Activated T-helper 9 cell treated with anti-CD3 and anti-CD28 coated beads, Interleukin-2, amount 50 U/mL, for 16 hours (primary cell): ENCODE measurements at regions not wholly inside any gene's neighbourhood (a gene's known extent, or its start where the extent isn't known, plus 50 kb on each side); places are given as distances from the start of the nearest gene placed in this dataset.
"Not testable (repeated sequence)": the region's sequence is repeated elsewhere in the genome, so short reads cannot be mapped to it uniquely, and the experiment has no call there.

Experiments
- DNase-seq: peaks from one replicate; pipeline ENCODE4 v3.0.0-alpha.2; 2020; ENCODE audit warnings: low read depth

GRCh38 chr10:78458983-78459638 is 425.4 kb downstream of the RPS24 start:
- no peak for DNase-seq

DNA sequence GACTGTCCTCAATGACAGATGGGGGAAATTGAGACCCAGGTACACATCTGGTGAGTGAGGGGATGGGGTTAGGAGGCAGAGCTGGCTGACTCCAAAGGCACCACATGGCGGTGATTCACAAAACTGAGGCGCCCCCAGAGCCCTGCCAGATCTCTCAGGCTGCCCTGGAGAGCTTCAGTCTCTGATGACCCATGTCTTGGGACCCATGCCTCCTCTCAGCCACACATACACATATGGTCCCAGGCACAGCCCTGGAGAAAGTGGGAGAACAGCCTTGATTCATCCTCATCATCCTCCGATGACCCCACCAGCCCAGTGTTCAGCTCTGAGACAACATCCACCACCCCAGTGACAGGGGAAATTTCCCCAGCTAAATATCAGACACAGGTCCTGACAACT is 426.0 kb downstream of the RPS24 start:
- no peak for DNase-seq

GRCh38 chr10:78460204-78460603 is 426.5 kb downstream of the RPS24 start:
- no peak for DNase-seq

DNA sequence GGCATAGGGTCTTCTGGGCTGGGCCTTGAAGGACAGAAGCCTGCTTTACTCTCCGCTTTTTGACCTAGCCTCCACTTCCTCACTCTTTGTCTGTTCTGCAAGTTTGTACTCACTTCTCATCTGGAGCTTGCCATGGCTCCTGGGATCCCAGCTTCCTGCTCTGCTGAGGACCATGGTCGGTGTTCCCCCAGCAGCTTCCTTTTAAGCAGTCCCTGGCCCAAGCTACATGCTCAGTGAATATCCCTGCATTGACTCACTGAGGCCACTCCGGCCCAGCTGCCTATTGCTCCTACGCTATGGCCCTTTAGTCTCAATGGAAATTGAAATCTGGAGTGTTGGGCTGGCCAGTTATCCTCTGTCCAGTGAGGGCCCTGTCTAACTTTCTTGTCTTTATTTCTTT is 427.7 kb downstream of the RPS24 start:
- DNase-seq = no peak

- DNase-seq = no peak
Measured at GRCh38 chr10:78462176-78462575, 428.5 kb downstream of the RPS24 start.

DNA sequence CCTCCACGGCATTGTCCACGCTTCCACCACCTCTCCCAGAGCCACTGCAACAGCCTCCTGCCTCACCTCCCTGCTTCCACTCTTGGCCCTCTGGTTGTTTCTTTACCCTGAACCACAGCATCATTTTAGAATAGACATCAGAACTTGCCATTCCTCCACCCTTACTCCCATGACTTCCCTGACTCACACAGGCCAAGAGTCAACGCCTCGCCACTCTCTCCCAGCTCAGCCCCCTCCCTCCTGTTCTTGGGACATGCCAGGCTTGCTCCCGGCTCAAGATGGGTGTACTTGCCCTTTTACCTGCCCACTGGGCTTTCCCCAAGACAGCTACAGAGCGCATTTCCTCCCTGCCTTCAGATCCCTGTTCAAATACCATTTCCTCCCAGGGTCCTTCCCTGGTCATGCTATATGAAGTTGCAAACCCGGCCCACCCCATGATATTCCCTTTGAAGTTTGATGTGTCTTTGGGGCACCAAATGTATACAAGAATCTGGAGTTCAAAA is 429.1 kb downstream of the RPS24 start:
- no peak for DNase-seq

DNA sequence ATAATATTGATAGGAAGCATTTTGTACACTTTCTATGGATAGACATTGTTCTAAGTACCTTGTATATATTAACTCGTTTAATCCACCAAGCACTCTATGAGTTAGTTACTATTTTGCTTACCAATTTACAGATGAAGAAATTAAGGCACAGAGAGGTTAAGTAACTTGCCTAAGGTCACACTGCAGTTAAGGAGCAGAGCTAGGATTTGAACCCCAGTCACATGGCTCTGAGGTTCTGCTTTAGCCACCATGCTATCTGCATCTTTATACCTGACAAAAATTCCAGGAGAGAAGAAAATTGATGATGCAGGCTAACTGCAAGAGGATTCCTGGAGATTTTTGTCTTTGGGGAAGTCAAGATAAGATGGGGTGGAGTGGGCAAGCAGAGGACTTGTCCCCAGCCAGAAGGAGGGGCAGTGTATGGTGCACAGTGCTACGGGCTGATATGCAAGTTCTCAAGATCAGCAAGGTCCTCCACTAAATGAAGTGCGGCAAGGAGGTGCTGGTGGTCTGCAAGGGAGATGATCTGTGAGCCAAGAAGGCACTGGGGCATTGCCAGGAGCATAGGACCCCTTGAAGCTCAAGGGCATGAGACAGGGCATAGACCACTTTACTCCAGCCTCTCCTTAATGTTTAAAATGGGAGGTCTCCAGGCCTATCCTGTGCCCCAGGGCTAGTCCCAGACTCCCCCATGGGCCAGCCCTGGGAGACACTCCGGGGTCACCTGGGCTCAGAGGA is 430.6 kb downstream of the RPS24 start:
- no peak for DNase-seq

DNA sequence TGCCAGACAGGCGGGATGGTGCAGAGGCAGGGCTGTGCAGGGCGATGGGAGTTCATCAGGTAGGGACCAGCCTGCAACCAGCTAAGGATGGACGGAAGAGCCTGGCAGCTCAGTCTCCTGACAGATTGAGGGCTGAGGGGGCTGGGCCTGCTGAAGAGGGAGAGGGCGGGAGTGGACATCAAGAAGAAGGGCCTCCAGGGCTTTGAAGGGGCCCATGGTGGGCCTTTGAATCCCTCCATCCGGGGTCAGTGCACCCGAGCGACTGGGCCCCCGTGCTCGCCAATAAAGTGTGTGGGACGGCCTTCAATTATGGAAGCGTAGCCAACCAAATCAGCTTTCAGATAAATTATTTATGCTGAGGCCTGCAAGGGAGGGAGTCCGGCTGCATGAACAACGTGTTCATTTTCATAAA is 431.2 kb downstream of the RPS24 start:
- DNase-seq = no peak

GRCh38 chr10:78465431-78465830 is 431.8 kb downstream of the RPS24 start:
- DNase-seq = no peak

DNA sequence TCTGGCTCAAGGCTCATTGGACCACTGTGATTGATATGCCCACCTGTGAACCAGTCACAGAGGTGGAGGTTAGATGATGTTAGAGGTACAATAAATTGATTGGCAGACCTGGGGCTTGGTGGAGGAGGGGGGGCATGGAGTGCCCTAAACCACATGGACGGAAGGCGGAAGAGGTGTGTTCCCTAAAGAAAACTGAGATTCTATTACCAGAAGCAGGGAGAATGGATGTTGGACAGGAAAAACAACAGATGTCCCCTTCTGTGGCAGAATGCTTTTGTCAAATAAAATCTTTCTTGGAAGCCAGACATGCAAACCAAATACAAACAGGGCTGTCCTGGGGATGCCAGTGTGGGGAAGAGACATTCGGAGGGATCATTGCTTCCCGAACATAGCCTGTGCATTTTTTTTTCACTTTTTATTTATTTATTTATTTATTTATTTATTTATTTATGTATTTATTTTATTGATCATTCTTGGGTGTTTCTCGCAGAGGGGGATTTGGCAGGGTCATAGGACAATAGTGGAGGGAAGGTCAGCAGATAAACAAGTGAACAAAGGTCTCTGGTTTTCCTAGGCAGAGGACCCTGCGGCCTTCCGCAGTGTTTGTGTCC is 433.9 kb downstream of the RPS24 start:
- DNase-seq = no peak

GRCh38 chr10:78468731-78469130 is 435.1 kb downstream of the RPS24 start:
- DNase-seq = not testable (repeated sequence)

GRCh38 chr10:78470267-78471103 is 436.8 kb downstream of the RPS24 start:
- DNase-seq = no peak

DNA sequence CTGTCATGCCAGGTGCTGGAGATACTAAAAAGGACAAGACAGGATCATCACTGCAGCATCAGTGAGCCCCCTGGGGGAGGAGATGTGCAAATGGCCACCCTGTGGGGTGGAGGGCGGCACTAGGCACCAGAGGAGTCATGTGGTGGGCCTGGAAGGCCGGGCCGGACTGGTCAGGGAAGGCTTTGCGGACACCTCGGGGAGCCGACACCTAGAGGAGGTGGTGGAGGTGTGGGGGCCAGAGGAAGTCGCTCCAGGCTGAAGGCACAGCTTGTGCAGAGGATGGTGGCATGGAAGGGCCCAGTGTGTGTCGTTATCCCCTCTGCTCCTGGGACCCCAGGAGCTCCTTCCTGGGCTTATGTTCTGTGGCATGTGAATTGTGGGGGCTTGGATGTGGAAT is 437.7 kb downstream of the RPS24 start:
- no peak for DNase-seq

- no peak for DNase-seq
Measured at GRCh38 chr10:78471723-78472550, 438.3 kb downstream of the RPS24 start.

DNA sequence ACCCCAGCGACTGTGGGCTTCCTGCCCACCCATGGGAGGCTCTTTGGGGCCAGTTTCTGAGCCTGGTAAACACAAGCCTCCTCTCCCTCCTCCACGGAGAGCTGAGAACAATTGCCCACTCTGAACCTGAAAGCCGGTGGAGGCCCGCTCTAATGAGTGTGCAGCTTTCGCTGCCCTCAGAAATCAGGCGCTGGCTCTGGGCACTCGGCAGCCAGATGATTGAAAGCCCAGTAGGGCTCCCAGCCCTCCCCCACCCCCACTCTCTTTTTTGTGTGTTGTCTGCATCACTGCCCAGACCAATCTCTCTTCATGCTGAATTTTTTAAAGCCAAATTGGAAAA is 438.9 kb downstream of the RPS24 start:
- no peak for DNase-seq

DNA sequence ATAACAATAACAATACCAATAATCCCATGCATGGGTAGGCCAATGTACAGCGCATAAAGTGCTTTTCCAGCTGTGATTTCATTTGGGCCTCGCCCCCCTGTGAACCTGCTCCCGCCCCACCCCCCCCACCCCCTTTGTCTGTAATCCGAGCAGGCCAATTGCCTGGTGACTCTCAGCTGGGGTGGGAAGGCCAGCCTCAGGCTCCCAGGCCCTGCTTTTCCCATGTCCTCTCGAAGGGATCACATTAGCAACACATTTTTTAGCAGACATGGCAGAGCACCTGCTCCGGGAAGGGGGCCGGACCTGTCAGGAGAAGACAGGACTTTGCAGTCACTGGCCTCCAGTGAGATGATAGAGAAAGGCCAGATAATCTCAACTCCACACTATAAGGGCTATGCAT is 439.3 kb downstream of the RPS24 start:
- no peak for DNase-seq

- no peak for DNase-seq
Measured at GRCh38 chr10:78474743-78475142, 441.1 kb downstream of the RPS24 start.

GRCh38 chr10:78475437-78475836 is 441.8 kb downstream of the RPS24 start:
- DNase-seq = no peak

GRCh38 chr10:78476156-78476555 is 442.5 kb downstream of the RPS24 start:
- DNase-seq = no peak

- no peak for DNase-seq
Measured at GRCh38 chr10:78476844-78477243, 443.2 kb downstream of the RPS24 start.

DNA sequence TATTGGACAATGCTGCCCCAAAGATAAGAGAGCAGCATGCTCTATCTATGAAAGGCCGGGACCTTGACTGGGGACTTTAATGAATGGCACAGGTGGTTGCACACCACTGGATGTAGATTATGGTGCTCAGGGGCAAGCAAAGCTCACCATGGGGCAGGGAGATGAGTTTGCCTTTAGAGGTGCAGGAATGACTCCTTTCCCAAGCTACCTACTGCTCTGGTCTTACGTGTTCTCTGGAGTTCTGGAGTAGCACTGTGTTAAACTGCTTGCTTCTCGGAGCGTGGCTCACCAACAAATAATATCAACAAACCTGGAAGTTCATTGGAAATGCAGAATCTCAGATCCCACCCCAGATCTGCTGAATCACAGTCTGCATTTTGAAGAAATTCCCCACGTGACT is 445.3 kb downstream of the RPS24 start:
- DNase-seq = no peak

DNA sequence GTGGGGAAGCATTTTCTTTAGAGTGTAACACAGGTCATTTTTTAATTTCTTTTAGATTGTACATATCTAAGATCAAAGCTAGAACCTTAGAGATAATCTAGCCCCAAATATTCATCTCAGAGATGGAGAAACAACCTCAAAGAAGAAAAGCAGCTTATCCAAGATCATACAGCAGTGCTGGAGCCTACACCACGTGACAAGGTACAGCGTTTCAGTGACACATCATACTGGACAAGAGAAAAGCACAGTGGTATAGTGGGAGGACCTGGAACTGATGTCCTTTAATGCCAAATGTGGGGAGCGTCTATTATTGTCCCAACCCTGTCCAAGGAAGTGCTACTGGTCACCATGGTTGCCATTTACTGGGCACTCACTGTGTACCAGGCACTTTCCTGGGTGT is 445.8 kb downstream of the RPS24 start:
- DNase-seq = no peak
